GDM1 (cell line): ENCODE measurements at regions not wholly inside any gene's neighbourhood (a gene's known extent, or its start where the extent isn't known, plus 50 kb on each side); places are given as distances from the start of the nearest gene placed in this dataset.
"Not testable (repeated sequence)": the region's sequence is repeated elsewhere in the genome, so short reads cannot be mapped to it uniquely, and the experiment has no call there.

ENCODE experiments used
- DNase-seq: peaks from one replicate; lab custom pipeline; 2025; lab: John Stamatoyannopoulos, UW

- DNase-seq = no peak
Measured at GRCh38 chr7:121744877-121745276, 128.1 kb upstream of the PTPRZ1 start.

DNA sequence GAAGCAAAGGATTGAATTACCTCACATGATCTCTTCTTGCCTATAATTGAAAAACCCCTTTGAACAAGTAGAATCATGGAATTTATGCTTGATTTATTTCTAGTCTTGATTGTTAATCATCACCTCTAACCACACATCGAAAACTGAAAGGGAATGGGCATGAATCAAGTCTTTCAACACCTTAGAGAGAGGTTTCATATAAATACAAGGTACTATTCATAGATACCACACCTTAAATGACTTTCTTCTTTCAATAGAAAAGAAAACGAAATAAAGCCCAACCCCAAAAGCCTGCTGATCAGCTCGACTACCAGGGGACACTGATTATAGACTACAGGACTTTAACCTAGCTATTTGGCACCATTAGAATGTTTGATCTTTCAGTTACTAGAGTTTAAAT, 128.6 kb upstream of the PTPRZ1 start:
- DNase-seq = no peak

DNA sequence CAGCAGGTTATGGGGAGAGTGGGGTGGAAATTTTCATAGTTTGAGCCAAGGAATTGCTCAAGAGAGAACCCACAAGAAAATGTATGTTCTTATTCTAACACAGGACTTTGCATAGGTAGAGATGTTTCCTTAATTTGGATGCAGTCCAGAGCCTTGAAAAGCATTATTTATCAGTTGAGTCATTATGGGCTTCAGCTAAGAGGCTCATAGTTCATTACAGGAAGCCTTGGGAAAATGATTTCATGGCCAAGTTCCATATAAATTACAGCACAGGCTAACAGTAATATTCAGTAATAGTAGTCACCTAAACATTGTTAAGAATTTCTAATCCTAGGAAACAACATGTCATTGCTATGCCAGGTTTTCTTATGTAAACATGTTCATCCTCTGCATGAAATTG, 131.1 kb upstream of the PTPRZ1 start:
- DNase-seq = no peak

DNA sequence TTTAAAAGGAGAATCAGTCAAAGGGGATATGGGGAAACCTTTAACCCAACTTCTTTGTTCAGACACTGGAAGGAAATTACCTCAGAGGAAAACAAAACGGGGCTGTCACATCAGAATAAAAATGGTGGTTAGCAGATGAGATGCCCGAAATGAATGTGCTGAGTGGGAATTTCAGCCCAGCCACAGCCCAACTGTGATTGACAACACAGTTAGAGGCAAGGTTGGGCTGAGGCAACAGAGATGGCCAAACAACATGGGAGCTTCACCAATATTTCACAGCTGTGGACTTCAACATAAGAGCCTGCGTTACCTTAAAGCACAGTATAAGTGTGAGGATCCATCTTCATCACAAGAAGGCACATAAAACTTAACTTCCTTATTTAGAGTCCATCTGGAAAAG, 133.5 kb upstream of the PTPRZ1 start:
- DNase-seq = no peak

DNA sequence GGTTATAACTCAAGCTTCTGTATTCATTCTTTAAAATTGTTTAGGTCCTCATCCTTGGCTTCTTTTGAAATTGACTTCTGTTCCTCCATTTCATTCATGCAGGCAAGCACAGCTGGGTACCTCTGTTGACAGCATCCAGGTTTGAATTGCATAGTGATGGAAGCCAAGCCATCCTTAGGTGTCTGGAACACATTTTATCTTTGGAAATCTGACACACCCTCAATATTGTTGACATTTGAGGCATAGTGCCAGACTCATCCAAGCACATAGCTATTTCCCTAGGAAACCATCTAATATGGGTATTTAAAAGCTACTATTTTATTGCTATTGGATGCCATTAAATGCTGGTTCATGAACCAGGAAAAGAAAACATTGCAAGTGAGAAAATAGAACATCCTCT, 142.1 kb upstream of the PTPRZ1 start:
- no peak for DNase-seq

DNA sequence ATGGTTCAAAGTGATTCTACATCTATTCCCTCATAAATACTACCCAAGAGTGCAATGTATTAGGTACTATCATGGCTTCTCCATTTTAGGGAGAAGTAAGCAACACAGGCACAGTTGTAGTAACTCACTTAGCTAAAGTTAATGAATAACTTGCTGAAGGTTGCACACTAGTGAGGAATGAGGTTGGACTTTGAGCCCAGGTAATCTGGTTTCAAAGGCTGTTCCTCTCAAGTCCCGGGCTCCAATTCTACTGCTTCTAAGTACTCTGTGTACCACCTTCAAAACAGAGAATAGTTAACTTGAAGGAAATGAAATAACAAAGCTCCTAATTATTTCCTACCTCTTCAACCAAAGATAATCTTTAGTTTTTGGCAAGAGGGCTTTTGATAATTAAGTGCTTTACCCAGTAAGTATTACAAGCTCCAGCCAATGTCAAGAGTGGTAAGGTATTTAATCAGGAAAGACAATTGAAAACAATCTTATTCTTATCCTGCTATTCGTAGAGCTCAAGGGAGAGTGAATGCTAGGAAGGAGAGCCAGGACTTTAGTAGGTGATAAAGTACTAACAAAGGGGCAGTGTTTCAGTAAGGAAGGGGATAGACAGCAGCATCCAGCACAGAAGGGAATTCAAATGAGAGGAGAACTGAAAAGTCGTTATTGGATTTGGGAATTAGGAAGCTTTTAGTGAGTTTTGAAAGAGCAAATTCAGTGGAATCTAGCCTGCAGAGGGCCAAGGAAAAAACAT, 158.2 kb upstream of the PTPRZ1 start:
- DNase-seq = no peak

DNA sequence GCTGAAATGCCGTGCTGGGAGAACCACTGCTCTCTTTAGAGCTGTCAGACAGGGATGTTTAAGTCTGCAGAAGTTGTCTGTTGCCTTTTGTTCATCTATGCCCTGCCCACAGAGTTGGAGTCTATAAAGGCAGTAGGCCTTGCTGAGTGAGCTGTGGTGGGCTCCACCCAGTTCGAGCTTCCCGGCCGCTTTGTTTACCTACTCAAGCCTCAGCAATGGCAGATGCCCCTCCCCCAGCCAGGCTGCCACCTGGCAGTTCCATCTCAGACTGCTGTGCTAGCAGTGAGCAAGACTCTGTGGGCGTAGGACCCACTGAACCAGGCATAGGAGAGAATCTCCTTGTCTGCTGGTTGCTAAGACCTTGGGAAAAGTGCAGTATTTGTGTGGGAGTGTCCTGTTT, 160.0 kb upstream of the PTPRZ1 start:
- not testable (repeated sequence) for DNase-seq

DNA sequence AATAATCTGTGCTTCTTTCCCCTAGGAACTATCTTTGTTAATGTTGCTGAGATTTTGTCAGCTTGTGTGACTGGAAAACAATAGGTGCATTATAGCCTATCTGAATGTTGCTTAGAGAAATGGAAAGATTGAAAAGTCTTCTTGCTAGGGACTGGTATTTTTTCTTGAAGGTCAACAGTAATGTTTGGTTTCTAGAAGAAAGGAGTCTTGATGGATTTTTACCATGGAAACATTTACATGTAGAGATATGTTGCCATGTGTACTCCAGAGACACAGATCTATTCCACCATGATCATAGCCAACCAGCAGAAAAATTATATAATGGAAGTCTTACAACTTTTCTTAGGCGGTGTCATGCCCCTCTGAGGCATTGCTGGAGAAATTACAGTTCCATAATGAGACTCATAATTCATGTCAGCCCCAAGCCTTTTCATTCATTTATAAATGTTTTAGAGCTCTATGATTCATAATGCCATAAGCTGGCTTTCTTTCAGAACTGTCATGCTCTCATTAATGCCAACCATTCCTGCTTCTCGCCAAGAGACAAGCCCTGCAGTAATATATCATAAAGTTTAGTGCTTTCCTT, 175.1 kb upstream of the PTPRZ1 start:
- DNase-seq = no peak

DNA sequence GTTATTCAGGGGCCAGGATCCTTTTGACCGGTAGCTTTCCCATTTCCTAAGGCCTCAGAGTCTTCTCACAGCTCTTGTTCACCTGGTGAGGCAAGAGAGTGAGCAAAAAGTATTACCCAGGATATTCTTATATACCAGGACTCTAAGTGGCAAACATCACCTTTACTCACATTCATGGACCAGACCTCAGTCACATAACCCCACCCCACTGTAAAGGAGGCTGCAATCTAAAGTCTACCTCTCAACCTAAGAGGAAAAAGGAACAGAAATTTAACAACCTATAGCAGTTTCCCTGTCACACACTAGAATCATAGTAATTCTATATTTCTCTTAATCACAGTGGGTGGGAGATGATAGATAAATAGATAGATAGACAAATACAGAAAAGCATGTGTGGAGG, 176.0 kb upstream of the PTPRZ1 start:
- DNase-seq = no peak

DNA sequence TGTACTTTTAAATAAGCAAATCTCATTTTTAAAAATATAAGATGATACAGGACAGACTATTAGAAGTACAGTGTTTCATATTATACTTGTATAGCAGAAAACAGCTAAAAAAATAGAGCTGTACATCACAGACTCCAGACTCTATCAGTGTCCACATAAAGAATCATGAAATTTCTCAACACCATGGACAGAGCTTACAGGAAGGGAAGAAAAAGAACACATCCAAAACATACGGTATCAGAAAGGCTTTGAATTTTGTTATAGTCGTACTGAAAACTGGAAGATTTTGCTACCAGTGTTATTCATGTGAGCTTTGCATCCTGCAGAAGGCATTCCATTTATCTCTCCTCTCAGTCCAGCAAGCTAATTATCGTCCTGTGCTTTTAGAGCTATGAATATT, 183.2 kb upstream of the PTPRZ1 start:
- DNase-seq = no peak

DNA sequence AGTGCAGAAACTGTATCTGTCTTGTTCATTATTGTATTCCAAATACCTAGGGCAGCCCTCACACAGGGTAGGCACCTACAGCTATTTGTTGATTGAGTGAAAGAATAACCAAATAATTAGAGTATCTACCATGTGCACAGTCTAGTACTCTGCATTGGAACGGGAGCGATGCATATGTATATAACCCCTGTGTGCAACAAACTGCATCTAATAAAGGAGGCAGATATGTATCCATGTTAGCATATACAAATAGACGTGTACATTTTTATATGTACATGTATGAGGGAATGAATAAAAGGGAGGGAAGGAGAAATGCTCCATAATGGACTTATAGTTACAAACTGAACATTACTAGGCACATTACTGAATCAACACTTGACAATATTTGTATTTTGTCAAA, 191.3 kb upstream of the PTPRZ1 start:
- DNase-seq = no peak

GRCh38 chr7:121676168-121676567, 196.8 kb upstream of the PTPRZ1 start:
- DNase-seq = no peak

GRCh38 chr7:121674455-121674854, 198.5 kb upstream of the PTPRZ1 start:
- DNase-seq = not testable (repeated sequence)

DNA sequence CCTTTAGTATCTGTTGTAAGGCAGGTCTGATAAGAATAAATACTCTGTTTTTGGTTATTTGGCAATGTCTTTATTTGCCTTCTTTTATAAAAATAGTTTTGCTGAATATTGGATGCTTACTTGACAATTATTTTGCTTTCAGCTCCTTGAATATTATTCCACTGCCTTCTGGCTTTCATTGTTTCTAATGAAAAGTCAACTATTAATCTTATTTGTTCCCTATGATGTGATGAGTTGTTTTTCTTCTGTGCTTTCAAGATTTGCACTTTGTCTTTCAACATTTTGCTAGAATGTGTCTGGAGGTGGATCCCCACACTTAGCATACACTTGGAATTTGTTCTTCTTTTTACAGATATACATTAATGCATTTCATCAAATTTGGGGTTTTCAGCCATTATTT, 203.8 kb upstream of the PTPRZ1 start:
- DNase-seq = no peak

DNA sequence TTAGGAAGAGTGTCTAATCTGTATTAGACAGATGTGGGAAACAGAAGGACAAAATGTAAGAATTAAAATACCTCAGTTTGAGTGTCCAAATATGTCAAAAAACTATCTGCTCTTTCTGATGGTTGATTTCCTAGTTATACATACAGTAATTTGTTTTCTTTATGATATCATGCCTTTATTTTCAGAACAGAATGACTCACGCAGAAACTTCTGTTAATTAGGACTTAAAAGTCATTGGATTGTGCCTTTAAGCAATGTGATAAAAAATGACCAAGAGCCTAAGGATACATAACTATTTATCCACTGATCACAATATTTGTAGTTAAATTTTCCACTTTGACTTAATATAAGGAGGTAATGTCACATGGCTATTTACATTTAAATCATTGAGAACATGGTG, 206.7 kb upstream of the PTPRZ1 start:
- no peak for DNase-seq

DNA sequence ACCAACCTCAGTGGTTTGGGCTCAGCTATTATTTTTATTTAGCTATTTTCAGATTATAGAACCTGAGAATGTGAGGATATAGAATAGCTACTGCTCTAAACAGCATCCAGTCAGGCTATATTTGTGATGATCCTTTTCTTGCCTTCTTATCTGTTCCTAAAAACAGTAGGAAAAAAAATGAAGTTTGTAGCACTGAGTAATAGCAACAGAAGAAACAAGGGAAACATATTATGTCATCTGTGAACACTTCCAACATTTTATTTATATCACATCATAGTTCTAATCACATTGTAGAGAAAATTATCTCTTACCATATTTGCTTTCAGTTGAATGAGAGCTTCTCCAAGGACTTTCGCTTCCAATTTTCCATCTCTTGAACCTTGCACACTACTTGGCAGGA, 229.6 kb upstream of the PTPRZ1 start:
- DNase-seq = no peak

DNA sequence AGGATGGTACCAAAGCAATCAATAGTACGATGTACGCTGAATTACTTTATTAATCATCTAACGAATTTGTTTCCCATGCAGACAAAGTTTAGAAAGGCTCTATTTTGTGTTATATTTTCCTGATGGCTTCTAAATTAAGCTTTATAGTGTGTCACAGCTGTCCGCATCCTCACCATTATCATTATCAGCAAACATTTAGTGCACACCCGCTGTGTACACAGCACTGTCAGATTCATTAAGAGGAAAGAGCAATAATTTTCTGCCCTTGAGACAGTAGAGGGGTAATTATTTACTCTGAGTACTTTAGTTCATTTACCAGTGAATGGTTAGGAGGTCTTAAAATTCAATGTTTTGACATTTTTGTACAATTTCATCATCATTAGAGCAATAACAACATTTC, 233.3 kb upstream of the PTPRZ1 start:
- DNase-seq = no peak

DNA sequence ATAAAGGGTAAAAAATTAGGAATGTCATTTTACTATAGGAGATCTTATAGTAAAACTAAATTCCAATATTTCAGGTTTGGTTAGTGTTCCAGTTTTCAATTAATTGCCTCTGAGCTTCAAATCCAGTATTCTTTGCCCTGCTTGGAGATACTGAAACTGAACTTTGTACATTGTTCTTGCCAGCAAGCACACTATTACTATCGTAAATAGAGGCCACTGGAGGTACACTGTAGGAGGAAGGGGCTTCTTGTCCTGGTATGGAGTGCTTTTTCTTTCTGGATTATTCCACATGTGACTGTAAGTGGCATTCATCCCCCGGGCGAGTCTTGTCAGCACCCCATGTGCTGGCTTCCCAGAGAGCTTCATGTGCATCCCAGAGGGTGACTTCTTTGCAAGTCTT, 234.7 kb upstream of the PTPRZ1 start:
- DNase-seq = no peak

DNA sequence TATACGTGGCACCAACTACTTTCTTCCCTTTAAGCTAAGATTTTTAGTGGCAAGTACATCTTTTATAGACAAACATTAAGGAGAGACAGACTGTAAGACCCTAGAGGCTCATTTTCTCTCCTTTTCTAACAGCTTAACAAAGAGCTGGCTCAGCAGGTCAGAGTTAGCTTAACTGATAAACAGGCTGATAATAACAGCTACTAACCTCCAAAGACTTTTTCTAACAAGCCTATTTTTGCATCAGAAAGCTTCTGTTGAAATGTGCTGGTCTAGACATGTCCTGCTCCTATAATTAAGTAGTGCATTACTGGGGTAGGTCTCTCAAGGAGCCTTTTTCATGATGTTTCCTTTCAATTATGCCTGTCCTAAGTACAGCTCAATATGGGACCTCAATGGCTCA, 238.2 kb upstream of the FAM3C start:
- no peak for DNase-seq

GRCh38 chr7:121633186-121633585, 237.1 kb upstream of the FAM3C start:
- no peak for DNase-seq

DNA sequence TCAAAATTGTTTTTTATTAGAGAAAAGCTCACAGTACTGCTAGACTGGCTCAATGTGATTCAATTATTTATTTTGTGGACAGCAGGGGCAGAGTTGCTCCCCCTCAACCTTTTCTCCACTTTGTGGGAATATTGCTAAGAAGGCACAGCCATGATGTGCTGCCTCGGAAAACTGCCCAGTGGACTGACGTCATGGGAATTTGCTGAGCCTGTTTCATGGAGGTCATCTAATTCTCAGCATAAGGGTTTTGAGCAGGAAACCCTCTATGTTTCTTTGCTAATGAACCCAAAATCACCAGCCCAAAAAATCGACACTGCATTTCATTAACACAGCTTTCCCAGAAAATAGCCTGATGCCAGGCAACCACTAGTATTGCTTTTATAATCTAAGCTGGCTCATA, 228.8 kb upstream of the FAM3C start:
- no peak for DNase-seq

DNA sequence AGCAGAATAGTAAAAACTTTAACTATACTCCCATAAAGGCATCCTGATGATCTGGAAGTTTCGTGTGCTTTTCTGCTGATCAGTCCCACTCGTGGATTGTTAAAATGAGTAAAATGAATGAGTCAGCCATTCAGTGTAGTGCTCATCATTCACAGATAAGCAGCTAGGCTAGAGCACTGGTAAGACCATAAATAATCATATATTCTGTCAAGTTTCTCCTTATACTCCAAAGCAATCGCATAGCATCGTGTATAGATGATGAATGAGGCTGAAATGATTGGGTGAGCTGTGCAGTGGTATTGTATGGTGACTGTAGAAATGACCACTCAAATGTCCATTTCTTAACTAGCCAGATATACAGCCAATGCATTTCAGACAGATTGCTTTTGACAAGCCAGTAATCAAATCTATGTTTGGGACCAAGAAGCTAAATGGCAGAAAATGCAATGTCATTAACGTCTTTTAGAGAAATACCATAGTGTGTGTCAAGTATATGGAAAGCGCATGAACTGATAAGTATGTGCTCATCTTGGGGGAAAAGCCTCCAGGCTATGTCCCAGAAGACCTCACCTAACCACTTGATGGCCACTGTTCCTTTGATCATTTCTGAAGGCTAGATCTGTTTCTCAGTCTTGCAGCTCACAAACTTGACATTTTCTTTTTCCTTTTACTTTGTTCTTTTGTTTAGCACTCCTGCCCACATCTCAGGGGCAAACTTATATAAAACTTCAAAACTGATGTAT, 227.2 kb upstream of the FAM3C start:
- DNase-seq = no peak

DNA sequence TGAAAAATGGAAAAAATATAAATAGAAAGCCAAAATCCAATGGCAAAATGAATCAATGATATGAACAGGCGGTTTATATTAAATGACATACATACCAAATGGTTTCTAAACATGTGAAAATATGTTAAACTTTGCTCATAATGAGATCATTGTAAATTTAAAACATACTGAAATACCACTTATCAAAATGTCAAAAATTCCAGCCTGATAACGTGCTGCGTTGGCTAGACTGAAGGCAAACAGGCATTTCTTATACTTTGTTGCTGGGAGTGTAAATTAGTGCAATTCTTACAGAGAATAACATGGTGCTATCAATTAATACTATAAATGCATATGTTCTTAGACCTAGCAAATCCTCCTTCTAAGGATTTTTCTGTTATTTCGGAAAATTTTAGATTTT, 225.8 kb upstream of the FAM3C start:
- DNase-seq = no peak
